GM23248 (cell line): ENCODE measurements at regions not wholly inside any gene's neighbourhood (a gene's known extent, or its start where the extent isn't known, plus 50 kb on each side); places are given as distances from the start of the nearest gene placed in this dataset.

Source experiments
- EZH2 ChIP-seq: fragments of 200-600 bp; sonication (generic); IDR thresholded peaks from 2 replicates; pipeline ENCODE4 v1.6.1; 2018; ENCODE audit warnings: antibody characterized with exemption, mild to moderate bottlenecking; ENCODE audit not compliant: insufficient read depth, poor library complexity, severe bottlenecking
- EZH2phosphoT487 ChIP-seq: fragments of 200-600 bp; sonication (generic); IDR thresholded peaks from 2 replicates; pipeline ENCODE4 v1.6.1; 2018; ENCODE audit warnings: antibody characterized with exemption, moderate library complexity, mild to moderate bottlenecking, low read depth; ENCODE audit not compliant: insufficient read depth

GRCh38 chrX:4627414-4627813, 914.0 kb upstream of the PRKX start:
- TF ChIP-seq EZH2, result no peak
- TF ChIP-seq EZH2phosphoT487, result no peak
